GM18511 (cell line): ENCODE measurements at regions not wholly inside any gene's neighbourhood (a gene's known extent, or its start where the extent isn't known, plus 50 kb on each side); places are given as distances from the start of the nearest gene placed in this dataset.
A peak's percentile ranks its signal among the peaks of the same experiment; 100 is the strongest.

Experiments used
- ATAC-seq: cut with Tn5 transposase; IDR thresholded peaks from one replicate; pipeline ENCODE4 v1.9.1; 2021; ENCODE audit warnings: mild to moderate bottlenecking, moderate library complexity; ENCODE audit not compliant: unreplicated experiment

DNA sequence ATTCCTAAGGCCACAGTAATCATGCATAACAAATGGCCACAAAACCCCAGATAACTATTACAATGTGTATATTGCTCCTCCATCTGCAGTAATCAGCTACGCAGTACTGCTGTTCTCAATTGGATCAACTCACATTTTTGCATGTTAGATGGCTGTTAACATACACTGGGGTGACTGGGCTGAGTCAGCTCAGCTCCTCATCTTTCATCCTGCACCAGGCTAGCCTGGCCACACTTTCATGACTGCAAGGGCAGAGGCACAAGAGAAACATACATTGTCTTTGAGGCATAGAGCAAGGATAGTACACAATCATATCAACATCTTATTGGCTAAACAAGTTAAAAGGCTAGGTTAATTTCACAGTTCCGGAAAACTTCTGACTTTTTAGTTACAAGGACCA is 306.6 kb downstream of the SLC6A15 start:
- no peak for ATAC-seq

DNA sequence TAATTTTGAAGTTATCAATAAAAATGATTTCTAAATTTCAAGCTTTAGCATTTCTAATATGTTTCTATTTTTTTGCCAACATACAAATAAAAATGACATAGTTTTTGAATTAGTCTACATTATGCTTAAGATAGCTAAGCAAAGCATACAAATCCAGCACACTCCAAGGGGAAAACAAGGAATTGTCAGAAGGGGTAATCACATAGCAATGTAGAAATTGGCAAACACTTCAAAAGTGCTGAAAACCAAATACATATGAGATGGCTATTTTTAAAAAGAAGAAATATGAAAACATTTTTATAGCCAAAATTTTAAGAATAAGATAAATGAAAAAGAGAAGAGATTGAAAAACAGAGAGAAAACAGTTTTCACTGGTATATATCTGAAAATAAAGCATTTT is 308.0 kb downstream of the SLC6A15 start:
- ATAC-seq = no peak

DNA sequence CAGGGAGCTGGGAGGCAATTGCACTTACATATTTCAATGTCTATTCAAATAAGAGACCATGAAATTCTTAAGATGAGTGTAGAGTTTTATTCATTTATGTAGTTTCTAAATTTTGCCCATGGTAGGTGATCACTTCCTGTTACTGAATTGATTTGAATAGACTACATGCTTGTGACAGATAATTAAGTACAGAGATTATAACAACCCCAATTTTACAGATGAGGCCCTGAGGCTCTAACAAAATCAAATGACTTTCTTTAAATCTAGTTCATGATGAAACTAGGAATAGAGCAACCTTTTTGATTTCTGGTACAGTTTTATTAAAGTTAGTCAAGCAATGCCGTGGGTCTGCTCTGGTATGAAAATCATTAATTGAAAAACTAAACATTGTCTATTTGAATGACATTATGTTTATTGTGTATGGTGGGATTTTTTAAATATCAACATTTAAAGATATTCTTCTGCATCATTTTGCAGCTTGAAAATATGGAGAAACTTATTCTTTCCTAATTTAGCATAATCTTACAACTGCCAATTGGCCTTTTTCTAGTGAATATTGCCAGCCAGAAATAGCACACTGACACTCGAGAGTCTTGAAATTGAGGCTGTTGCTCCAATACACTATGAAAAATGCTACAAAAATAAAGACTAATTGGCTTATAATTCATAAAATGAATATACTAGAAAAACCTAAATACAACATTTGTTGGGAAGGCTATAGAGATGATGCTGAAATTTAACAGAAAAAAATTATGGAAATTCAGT is 308.9 kb downstream of the SLC6A15 start:
- ATAC-seq = no peak

DNA sequence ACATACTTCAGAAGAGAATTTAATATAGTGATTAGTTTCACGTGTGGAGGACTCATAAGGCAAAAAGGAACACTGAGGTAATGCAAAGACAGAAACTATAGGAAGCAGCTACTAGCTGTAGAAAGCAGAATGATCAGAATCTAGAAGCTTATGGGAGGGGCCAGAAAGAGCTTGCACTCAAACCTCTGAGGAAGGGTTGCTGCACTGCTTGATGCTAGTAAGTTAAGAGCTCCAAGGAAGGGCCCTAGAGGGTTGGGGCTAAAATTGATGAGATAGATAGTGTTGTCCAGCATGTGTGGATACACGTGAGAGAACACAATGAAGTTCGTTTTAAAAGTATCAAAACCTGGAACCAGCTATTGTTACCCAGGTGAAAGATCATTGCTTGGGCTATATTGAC is 311.1 kb downstream of the SLC6A15 start:
- no peak for ATAC-seq

DNA sequence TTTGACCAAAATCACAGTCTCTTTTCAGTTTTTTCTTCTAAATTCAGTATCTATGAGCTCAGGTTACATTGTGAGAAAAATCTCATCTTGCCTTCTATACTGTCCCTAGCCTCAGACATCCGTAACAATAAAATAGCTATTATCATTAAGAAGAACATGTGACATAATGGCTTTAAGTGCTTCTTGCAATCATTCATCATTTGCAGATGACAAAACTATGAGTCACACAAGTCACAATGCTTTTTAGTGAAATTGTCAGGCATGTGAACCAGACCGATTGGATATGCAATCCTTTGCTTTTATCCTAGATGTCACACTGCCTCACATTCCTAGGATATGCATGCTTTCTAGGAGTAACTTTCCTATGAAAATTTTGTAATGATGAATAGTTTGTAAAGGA is 313.1 kb downstream of the SLC6A15 start:
- no peak for ATAC-seq

DNA sequence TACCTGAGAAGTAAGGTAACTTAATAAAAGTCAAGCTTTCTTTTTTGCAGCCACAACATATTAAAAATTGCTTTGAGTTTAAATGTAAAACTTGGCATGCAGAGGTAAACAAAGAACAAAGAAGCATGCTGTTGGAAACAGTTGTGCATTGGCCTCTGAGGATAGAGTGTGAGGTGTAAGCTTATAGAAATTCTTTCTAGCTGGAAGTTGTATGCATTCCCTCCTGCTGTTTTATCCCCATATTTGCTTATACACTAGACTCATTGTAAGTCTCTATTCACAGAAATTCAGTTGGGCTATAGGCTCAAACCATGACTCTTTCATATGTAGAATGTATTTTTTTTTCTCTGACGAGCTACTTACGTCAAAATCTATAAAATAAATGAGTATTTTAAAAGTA is 316.3 kb downstream of the SLC6A15 start:
- no peak for ATAC-seq

DNA sequence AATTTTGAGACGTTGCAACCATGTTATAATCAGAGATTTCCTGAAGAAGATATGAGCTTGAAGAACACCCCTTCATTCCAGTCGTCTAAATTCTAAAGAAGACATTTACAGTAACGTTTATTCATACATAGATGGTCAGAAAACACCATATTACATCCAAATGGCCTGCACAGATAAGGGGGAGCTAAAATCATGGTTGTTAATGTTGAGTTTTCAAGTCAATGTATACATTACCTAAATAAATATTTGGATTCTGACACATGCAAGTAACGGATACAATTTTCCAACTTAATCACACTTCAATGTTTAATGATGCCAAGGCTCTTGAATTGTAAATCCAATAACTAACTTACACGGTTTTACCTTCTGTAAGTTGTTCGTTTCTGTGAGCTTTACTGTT is 318.4 kb downstream of the SLC6A15 start:
- no peak for ATAC-seq

DNA sequence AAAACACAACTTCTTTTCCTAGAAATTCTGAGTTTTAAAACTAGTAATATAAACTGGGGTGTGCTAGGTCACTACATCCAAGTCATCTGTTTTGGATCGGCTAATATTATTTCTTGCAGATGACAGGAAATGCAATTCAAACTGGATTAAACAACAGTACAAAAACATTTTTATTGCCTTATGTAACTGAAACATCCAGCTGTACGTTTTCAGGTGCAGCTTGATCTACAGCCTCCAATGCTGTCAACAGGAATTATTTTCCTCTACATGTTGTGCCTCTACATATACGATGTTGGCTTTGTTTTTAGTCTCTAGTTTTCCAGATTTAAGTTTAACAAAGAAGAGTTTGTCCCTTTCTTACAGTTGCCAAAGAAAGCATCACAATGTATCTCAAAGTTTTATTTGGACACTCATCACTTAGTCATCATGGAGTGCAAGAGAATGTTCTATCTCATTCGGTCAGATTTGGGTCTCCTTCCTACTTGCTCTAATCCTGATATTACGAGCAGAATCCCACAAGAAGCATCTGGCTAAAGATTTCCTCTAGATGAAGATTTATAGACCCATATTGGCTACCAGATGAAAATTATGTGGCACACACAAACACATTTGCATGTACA is 326.7 kb downstream of the SLC6A15 start:
- no peak for ATAC-seq

DNA sequence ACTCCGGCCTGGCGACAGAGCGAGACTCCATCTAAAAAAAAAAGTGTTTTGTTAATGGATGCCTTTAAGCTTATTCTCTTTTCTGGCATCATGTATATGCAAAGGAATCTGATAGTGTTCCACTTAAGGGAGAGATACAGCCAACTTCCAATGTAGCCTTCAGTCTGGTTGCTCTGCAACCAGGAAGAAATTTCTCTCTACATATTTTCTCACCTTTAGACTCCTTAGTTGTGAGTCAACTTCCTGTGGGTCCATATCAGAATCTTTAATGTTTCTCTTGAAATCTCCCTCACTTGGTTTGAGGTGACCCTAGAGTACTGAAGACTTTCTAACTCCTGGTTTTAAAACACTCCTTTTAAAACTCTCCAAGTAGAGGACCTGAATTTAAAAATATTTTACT is 340.4 kb downstream of the SLC6A15 start:
- ATAC-seq = no peak

DNA sequence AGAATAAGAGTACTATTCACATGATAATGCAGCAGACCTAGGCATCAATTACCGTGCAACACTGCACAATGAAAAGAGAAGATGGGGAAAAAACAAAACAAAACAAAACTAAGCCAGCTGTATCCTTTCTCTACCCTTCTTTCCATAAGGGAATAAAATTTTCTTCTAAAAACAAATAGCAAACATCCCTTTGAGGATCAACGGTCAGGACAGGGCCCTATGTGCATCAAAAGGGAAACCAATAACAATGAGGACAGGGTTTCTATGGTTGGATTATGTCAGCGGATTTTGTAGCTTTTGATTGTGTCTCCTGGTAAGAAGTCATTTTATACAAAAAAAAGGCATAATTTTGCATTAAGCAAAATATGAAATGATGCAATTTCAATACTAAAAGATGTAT is 350.3 kb downstream of the SLC6A15 start:
- no peak for ATAC-seq

GRCh38 chr12:84561351-84561750 is 351.2 kb downstream of the SLC6A15 start:
- ATAC-seq = no peak

DNA sequence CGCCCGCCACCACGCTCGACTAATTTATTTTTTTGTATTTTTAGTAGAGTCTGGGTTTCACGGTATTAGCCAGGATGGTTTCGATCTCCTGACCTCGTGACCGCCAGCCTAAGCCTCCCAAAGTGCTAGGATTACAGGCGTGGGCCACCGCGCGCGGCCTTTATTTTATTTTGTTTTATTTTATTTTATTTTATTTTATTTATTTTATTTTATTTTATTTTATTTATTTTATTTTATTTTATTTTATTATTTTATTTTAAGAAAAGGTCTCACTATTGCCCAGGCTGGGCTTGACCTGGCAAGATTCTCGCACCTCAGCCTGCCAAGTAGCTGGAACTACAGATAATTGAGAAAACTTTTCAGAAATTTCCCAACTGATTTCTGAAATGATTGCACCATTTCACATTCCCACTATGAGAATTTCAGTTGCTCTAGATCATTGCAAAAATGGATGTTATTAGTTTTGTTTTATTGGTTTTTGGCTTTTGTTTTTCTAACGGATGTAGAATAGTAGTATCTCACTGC is 358.3 kb downstream of the SLC6A15 start:
- no peak for ATAC-seq

- ATAC-seq = no peak
Measured at GRCh38 chr12:84553331-84554117, 359.1 kb downstream of the SLC6A15 start.

DNA sequence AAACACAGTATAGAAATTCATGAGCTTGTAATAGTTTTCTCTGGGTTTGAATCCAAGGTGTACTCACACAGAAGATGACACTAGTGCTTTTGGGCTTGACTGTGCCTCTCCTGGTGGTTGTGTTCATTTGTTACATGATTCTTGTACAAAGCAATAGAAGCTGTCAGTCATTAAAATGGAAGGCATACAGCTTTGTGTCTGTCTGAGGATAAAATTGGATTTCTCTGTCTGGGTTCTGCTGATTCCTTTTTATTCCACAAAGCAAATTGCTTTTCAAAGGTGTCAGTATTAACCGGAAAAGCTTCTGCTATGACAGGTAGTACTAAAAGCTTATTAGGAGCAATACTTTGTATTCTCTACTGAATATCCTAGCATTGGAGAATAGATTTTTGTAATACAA is 361.2 kb downstream of the SLC6A15 start:
- no peak for ATAC-seq

DNA sequence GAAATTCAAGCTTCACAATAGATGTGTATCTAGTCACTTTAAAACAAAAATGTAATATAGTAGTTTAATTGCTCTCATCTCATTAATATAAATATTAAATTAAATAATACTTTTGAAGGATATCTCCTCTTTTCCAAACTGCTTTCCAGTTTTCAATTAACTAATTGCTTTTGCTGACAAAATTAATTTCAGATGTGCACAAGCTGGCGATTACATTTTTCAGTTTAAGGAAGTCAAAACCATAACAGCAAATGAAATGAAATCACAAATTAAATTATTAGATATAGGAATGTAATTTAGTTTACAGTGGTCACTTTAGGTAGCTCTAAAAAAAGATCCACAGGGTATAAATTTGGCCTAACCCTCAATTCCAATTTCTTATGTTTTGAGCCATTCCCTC is 362.1 kb downstream of the SLC6A15 start:
- ATAC-seq = no peak

DNA sequence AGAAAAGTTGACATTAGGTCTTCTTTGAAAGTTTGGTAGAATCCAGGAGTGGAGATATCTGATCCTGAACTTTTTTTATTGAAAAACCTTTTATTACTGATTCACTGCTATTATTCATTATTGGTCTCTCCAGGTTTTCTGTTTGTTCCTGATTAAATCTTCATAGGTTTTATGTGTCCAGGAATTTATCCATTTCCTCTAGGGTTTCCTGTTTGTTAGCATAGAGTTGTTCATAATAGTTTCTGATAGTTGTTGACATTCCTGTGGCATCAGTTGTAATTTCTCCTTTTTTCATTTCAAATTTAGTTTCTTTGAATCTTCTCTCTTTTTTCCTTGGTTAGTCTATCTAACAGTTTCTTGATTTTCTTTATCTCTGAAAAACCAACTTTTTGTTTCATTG is 370.3 kb downstream of the SLC6A15 start:
- ATAC-seq = no peak

GRCh38 chr12:84537666-84538065 is 374.9 kb downstream of the SLC6A15 start:
- ATAC-seq = no peak

DNA sequence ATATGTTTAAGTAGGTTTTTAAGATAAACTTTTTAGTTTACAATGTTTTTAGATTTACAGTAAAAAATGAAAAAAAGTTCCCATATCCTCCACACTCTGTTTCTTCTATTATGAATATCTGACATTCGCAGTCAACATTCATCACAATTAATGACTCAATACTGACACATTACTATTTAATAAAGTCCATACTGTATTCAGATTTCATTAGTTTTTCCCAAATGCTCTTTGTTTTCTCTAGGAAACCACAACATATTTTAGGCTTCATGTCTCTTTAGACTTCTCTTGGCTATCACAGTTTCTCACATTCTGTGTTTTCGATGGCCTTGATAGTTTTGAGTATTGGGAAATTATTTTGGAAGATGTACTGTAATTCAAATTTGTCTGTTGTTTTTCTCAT is 399.8 kb downstream of the SLC6A15 start:
- ATAC-seq = no peak

- peak; percentile 5 for ATAC-seq
Measured at GRCh38 chr12:84508851-84509260, 403.7 kb downstream of the SLC6A15 start.

DNA sequence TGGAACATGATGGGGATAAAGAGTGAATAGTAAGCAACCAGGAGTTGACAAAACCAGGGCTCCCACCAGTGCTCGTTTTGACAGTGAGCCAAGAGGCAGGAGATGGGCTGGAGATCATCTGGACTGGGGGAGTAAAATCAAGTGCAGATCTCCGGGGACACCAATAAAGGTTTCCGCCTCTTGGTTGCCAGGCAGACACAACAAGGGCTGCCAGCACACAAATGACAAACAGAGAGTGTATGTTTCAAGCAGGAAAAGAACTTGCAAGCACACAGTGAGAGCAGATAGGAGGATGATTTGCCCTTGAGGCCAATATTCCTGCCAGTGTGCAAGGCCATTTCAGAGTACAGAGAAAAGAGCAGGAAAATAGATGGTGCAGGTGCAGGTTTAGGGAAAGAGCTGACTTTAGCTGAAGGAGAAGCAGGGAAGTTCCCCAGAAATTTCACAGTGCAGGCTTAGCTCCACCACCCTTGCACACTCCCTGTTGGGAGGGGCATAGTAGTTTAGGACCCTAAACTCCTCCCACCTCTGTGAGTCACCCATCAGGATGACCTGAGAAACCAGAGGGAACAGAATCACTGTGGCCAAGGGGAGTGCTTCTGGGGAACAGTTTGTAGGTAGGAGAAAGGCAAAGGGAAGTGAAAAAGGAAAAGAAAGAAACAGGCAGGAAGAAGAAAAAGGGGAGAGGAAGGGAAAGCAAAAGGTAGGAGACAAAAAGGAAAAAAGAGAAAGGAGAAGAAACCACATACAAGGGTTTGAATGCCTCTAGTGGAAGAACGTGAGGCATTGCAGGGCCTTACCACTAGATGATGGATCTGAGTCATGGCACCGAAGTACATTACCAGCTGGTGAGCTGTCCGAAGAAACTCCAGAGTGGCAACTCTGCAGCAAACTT is 404.4 kb downstream of the SLC6A15 start:
- ATAC-seq = peak; percentile 90

GRCh38 chr12:84506282-84506681 is 406.3 kb downstream of the SLC6A15 start:
- ATAC-seq = no peak
